ENCODE measurements at regions not wholly inside any gene's neighbourhood (a gene's known extent, or its start where the extent isn't known, plus 50 kb on each side); places are given as distances from the start of the nearest gene placed in this dataset.

DNA sequence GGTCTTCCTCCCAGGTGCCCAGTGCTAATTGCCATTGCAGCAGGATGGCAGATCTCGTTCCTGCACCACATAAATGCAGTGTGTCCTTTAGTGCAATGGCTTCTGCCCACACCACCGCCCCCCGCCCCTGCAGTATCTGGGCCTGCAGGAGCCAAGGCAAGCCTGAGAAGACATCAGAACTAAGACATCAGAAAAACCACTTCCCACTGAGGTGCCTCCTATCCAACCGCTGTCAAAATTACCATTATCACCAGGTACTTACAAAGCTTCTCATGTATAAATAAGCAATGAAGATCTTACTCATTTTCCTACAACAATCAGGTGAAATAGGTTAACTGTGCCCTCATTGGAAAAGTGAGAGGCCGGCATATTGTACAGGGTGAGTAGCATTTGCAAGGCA is 228.8 kb downstream of the FBXO15 start:
- DNase-seq (ENCODE audit: low read depth) = no peak

DNA sequence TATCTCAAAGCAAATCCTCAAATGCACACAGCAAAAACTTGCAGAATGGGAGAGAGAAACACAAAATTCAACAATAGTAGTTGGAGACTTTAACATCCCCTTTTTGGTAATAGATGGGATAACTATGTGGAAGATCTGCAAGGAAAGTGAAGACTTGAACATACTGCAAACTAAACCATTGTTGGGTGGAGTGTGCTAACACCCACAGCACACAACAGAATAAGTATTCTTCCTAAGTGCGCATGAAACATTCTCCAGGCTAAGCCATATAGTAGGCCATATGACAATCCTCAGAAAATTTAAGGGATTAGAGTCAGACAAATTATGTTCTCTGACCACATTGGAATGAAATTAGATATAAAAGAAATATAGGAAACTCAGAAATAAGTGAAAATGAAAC is 230.6 kb downstream of the FBXO15 start:
- DNase-seq (ENCODE audit: low read depth) = no peak

DNA sequence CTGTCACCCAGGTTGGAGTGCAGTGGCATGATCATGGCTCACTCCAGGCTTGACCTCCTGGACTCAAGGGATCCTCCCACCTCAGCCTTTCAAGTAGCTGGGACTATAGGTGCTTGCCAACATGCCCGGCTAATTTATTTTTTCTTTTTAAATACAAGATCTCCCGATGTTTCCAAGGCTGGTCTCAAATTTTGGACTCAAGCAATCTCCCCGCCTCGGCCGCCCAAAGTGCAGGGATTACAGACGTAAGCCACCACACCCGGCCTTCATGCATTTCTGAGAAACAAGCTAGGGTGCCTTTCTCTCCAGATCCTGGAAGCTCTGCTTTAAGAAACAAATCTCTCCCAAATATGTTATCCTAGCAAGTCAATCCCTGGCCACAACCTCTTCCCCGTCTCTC is 234.1 kb downstream of the FBXO15 start:
- DNase-seq (ENCODE audit: low read depth) = no peak

DNA sequence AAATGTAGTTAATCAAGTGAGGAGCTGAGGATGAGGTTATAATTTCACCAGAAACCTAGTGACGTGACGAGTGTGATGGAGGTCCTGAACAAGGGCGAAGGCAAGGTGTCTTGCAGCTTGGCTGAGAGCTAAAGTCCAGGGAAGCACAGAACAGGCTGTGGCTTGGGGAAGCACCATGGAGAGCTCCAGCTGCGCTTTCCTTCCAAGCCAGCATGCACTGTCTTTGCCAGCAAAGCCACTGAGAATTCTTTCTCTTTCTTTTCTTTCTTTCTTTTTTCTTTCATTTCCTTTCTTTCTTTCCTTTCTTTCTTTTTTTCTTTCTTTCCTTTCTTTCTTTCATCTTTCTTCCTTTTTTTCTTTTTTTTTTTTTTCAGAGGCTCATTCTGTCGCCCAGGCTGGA is 239.3 kb downstream of the FBXO15 start:
- peak; percentile 2 for DNase-seq (ENCODE audit: low read depth)

DNA sequence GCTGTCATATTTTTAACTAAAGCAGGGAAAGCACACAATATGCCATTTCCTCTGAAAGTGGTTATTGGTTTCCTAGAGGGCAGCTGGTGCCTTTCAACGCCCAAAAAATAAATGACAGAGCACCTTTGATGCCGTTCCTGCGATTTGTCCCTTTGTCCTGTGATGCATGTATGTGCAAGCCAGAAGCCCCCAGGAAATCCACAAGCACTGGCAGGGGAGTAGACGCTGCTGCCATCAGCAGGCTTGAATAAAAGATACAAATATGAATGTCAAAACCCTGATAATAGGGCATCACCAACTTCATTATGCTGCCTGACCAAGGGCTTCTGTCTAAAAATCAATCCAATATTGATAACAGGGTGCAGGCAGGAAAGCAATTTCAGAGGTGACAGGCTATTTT is 246.1 kb downstream of the FBXO15 start:
- DNase-seq (ENCODE audit: low read depth) = no peak

DNA sequence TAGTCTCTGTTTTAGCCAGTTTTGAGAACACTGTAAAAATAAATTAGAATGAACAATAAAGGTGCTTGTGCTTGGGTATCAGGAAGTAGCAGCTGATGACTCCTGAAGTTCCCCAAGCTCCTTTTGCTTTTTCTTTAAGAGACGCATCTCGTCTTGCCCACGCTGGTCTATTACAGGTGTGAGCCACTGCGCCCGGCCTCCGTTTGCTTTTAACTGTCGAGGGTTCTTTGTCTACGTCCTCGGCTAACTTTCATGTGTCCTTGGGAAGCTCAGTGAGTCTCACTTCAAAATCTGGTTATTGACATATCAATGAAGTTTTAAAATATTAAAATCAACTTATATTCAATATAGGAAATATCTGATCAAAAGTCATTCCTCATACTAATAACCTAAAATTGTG is 246.5 kb downstream of the FBXO15 start:
- DNase-seq (ENCODE audit: low read depth) = no peak

DNA sequence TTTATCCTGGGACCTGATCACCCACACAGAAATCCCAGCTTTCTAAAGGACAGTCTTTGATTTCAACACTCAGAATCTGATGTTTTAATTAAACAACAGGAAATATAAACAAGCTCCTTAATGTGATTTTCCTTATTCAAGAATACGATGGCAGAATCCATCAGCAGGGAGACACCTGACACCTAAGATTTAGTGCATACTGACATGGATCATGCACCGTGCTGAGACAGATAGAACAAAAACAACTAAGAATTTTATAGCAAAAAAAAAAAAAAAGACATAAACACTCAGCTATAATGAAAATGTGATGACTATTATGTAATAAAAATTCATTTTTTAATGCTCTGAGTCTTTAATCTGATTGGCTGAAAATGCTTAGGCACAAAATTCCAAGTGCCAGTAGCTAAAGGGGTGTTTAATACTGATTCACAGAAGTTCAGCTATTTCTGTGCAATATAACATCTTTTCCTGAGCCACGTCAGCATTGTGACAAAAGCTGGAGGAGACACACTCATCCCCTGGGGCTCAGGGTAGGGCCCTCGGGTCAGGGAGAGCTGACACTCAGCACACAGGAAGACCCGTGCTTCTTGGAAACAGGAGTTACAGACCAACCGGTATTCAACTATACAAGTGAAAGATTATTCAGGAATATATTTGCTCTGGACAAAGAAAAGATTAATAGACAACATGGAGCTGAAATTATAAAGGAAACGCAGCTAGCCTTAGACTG is 247.4 kb downstream of the FBXO15 start:
- DNase-seq (ENCODE audit: low read depth) = no peak

DNA sequence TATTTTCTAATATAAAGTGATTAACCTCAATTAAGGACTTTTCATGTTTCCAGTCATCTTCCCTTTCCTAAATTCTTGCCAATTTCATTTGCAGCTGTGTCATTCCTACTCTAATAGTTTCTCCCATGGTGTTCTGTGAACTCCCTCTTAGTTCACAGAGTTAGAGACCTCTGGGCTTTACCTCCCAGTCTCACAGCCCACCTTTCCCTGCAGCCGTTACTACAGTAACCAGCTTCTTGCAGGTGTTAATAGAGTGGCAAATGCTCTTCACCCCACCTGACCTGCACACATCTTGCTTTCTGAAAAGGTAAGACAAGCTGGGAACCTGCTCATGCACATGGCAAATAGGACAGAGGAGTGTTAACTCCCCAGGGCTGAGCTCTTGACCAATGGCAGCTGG is 250.1 kb downstream of the FBXO15 start:
- no peak for DNase-seq (ENCODE audit: low read depth)

DNA sequence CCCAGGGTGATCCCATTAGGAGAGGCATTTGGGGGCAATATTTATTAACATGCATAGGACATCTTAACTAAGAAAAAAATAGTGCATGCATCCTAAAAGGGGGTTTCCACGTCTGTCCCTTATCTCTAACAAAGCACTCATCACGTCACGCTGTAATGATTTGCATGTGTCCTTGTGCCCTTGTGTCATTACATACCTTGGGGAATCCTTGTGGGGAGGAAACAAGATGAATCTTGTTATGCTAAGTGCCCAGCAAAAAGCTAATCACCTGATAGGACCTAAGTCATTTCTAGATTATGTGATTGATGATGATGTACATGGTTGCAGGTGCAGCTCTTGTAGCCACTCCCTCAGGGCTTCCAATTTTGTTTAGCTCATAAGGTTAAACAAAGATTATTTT is 250.9 kb downstream of the FBXO15 start:
- DNase-seq (ENCODE audit: low read depth) = no peak

DNA sequence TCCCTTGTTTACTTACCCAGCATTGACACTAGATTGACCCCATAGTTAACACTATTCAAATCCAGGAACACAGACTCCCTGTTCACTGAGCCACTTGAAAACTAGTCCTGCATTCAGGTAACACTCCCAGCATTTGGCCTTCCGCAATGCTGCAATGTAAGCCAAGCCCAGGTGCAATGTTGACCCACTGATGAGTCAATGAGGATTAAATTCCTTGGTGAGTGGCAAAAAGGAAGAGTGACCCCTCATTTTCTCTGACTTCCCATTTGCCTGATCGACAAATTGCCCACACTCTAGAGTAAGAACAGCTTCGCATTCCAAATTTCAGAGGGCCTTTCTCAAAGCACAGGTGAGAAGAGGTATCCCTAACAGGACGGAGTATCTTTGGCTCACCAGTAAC is 251.9 kb downstream of the FBXO15 start:
- no peak for DNase-seq (ENCODE audit: low read depth)

DNA sequence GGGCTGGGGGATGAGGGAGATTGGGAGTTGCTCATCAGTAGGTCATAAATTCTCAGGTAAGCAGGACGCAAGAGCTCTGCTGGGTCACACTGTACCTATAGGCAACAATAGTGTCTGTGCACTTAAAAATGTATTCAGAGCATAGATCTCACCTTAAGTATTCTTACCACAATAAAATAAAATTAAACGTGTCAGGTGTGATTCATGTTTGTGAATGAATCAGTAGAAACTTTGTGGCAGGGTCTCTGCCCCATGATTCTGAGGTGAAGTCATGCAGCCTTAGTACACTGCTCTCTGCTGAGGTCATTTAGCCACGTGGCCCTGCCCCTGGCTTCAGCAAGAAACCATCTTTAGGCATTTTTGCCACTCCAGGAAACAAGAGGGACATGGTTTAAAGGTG is 253.8 kb downstream of the FBXO15 start:
- DNase-seq (ENCODE audit: low read depth) = no peak

DNA sequence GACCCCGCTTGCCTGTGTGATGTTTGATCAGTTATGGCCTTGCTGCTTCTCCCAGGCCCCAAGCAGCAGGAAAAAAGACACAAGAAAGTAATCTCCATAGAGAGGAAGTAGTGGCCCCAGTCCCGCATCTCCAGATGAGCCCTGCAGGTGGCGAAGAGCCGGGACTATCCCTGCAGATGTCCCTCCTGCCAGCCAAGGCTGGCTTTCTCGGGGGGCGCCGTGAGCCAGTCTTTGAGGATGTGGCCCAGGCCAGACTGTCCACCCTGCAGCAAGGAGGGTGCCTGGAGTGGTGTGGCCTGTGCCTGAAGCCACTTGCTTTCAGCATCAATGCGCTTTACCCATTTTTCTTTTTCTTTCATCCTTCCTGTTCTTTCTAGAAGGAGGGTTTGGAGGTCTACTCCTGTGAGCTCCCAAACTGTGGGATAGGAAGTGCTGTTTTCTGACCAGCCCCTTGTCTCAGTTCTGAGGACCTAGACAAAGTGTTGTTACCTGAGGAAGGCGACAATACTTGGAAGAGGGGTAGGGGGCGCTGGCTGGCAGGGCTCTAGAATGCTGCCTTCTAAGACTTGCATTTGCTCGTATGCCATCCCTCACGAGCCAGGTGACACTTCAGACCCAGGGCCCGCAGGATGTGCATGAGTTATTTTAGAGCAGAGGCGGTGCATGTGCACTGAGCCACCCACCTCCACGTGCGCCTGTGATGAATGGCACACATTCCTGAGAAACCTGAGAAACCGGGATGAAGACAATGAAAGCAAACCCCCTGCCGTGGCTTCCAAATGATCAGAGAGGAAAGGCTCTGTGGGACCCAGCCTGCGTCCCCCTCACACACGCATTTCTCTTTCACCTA is 255.8 kb downstream of the FBXO15 start:
- no peak for DNase-seq (ENCODE audit: low read depth)

DNA sequence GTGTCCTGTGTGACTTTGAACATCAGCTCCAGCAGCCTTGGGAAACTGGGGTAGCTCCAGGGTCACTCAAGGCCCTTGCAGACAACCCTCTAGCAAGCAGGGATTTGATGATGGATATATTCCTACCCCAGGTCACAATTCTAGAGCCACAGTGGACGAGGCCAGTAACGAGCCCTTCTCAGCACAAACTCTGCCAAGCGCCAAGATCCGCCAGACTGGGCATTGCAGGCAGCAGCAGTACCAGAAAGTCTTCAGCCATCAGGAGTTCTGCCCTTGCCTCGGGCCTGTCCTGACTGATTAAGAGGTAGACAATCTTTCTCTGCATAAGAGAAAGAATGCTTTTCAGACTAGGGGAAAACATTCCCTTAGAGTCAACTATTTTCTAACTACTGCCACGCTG is 259.1 kb downstream of the FBXO15 start:
- no peak for DNase-seq (ENCODE audit: low read depth)

DNA sequence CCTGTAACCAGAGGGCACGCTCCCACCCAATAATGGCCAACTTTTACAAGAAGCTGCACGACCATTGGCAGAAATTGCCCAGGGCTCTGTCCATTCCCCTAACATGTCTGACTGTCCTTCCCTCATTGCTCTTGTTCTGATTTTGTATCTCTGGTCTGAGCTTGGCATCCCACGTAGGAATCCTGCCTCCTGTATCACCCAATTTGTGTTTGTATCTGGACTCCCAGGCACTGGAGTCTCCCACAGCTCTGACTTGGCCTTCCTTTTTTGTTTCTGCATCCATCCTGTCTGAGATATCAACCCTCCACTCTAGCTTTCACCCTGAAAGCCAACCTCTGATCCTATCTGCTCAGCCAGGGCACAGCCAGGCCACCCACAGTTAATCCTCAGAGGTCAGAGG is 259.8 kb downstream of the FBXO15 start:
- DNase-seq (ENCODE audit: low read depth) = no peak

DNA sequence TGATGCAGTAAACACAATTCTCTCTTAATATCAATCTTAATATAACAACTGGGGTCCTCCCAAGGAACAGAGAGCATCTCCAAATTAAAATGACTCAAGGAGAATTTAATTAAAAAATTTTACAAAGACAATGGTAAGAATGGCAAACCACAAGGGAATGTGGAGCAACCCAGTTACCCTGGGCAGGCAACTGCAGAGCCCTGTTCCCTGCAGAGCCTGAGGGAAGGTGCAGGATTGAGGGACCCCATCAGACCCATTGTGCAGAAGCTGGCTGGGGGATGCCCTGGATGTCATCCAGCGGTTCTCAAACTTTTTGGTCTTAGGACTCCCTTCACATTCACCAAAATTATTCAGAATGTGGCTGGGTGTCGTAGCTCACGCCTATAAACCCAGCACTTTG is 262.8 kb downstream of the FBXO15 start:
- DNase-seq (ENCODE audit: low read depth) = no peak

DNA sequence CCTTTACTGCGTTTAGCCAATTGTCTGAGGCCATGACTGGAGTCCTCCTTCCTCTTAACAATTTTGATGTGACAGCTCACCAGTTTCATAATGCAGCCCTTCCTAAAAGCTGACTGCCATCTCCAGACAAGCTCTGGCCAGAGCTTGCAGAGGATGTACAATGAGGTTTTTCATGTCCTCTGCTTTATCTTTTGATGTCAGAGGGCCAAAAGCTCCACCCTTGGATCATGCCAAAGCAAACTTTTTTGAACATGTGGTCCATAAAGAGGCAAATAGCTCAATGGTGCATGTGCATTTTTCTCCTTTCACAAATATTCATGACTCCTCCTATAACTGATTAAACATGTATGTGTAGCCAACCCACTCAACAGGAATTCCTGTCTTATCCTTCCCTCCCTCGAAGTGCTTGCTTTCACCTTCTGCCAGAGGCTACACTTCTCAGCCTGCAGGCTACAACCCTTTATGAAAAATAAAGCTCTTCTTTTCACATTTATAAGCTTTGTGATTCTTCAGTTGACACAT is 266.2 kb downstream of the FBXO15 start:
- no peak for DNase-seq (ENCODE audit: low read depth)

DNA sequence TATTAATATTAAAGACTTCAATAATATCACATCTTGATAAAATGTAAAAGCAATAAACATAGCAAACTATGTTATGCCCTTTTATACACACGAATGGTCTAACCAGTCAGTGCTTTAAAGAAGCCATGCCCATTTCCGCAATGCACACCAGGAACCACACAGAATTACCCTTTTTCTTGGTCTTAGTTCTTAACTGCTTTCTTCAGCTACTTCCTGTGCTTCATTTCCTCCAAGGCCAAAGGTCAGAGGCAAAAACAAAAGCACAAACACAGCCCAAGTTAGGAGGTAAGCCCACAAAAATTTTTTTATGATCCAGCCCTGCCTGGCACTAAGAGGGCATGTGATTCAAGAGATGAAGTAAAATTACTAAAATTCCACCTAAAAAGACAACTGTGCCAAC is 267.2 kb downstream of the FBXO15 start:
- no peak for DNase-seq (ENCODE audit: low read depth)

DNA sequence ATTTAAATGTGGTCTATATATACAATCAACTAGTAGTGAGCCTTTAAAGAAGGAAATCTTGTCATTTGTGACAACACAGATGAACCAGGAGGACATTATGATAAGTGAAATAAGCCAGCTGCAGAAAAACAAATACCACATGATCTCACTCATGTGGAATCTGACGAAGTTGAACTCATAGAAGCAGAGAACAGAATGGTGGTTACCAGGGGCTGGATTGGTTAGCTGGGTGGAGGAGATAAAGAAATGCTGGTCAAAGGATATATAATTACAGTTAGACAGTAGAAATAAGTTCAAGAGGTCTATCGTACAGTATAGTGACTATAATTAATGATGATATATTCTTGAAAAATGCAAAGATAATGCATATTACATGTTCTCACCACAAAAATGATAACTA is 267.9 kb downstream of the FBXO15 start:
- no peak for DNase-seq (ENCODE audit: low read depth)

DNA sequence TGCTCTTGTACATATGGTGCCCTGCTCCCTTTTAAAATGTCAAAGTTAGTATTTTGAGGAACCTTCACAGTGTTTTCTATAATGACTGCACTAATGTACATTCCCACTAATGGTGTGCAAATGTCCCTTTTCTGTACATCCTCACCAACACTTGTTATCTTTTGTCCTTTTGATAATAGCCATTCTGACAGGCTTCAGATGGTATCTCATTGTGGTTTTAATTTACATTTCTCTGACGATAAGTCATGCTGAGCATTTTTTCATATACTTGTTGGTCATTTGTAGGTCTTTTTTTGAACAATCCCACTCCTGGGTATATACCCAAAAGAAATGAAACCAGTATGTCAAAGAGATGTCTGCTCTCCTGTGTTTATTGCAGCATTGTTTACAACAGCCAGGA is 268.3 kb downstream of the FBXO15 start:
- DNase-seq (ENCODE audit: low read depth) = no peak

DNA sequence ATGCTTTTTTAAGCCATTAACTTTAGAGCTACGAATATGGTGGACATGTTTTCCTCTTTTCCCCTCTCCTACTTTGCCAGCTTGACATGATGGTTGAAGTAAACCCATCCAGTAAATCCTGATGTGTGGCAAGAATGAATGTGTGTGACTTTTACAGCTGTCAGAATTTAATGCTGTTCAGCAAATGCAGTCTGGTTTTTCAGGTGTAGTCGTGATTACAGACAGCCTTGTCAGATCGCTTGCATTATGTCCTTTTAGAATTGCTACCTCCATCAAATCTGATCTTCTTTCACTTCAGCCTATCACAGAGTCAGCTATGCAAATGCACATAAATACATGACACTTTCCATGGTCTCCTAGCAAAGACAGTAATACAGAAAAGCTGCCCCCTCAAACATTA is 278.5 kb downstream of the FBXO15 start:
- no peak for DNase-seq (ENCODE audit: low read depth)

DNA sequence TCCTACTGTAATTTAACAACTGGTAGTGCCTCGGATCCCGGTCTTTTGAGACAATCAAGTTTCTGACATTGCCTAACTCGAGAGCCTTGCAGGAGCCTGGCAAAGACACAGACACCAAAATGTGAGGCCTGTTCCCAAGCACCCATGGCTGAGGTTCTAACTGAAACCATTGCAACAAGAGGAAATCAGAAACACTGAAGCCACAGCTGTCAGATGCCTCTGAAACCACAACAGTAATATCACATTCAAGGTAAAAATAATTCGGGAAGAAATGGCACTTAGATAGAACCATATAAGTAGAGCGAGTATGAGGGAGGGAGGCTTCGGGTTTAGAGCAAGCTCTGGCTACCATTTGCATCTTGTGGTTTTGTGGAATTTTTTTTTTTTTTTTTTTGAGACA is 285.9 kb downstream of the FBXO15 start:
- DNase-seq (ENCODE audit: low read depth) = no peak

DNA sequence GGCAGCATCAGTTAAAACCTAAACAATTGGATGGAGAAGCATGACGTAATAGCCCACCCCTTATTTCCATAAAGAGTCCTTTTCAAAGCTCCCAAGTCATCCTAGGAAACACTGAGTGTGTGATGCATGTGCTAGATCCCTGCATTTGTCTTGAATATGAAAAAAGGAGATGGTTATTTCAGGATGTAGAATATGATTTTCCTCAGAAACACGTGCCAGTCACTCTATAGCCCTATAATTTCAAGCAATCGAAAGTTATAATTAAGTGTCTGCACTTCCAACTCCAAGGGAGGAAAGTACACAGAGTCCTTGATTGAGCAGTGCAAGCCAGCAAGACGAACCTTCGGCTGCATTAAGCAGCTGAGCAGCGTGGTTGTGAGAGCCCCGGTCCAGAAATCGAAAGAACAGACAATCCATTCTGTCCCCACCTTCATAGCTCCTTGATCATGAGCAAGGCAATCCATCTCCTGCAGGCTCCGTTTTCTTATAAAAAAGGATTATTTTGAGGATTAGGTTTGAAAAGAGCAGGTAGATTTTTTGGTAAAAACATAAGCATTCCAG is 287.7 kb downstream of the FBXO15 start:
- DNase-seq (ENCODE audit: low read depth) = no peak

Data from stromal cell of bone marrow (primary cell).